GM23338 (cell line): ENCODE measurements at regions not wholly inside any gene's neighbourhood (a gene's known extent, or its start where the extent isn't known, plus 50 kb on each side); places are given as distances from the start of the nearest gene placed in this dataset.

Experiments used
- ATAC-seq: fragments of 200-7000 bp; cut with Tn5 transposase; 3 replicates; pipeline ENCODE4 v1.9.1; 2020
- DNase-seq: peaks from one replicate; pipeline ENCODE4 v3.0.0-alpha.2; 2015; ENCODE audit warnings: low spot score
- H2AFZ ChIP-seq: fragments of 200-600 bp; sonication (generic); 2 replicates; pipeline ENCODE4 v1.8.0; 2016; ENCODE audit warnings: antibody characterized with exemption, mild to moderate bottlenecking, moderate library complexity
- H3F3A ChIP-seq: fragments of 200-600 bp; sonication (generic); replicated peaks from 2 replicates; pipeline ENCODE4 v1.8.0; 2017; ENCODE audit warnings: antibody characterized with exemption, mixed run types, low read depth
- H3K27ac ChIP-seq: fragments of 200-600 bp; sonication (generic); 2 replicates; pipeline ENCODE4 v1.6.1; 2016; ENCODE audit warnings: low read depth
- H3K27me3 ChIP-seq: fragments of 200-600 bp; sonication (generic); 2 replicates; pipeline ENCODE4 v1.8.0; 2016; ENCODE audit warnings: mild to moderate bottlenecking, mixed run types, moderate library complexity; ENCODE audit not compliant: insufficient read depth
- H3K36me3 ChIP-seq: fragments of 200-600 bp; sonication (generic); 2 replicates; pipeline ENCODE4 v1.8.0; 2016; ENCODE audit warnings: mild to moderate bottlenecking; ENCODE audit not compliant: insufficient read depth
- H3K4me1 ChIP-seq: fragments of 200-600 bp; sonication (generic); 2 replicates; pipeline ENCODE4 v1.8.0; 2016; ENCODE audit warnings: mild to moderate bottlenecking, moderate library complexity; ENCODE audit not compliant: insufficient read depth
- H3K4me2 ChIP-seq: fragments of 200-600 bp; sonication (generic); 2 replicates; pipeline ENCODE4 v1.7.1; 2017; ENCODE audit warnings: mixed run types
- H3K4me3 ChIP-seq: fragments of 200-600 bp; sonication (generic); 2 replicates; pipeline ENCODE4 v1.6.1; 2016; ENCODE audit warnings: mixed run types
- H3K79me2 ChIP-seq: fragments of 200-600 bp; sonication (generic); replicated peaks from 2 replicates; pipeline ENCODE4 v1.8.0; 2017; ENCODE audit warnings: mild to moderate bottlenecking; ENCODE audit not compliant: insufficient read depth
- H3K9me2 ChIP-seq: fragments of 200-600 bp; sonication (generic); 2 replicates; pipeline ENCODE4 v1.8.0; 2017; ENCODE audit not compliant: insufficient read depth
- H4K20me1 ChIP-seq: fragments of 200-600 bp; sonication (generic); replicated peaks from 2 replicates; pipeline ENCODE4 v1.8.0; 2017; ENCODE audit warnings: mild to moderate bottlenecking; ENCODE audit not compliant: insufficient read depth
- H3K27ac Mint-ChIP-seq: 2 replicates; pipeline ENCODE4 v1.8.0; 2020; ENCODE audit warnings: inconsistent platforms, mild to moderate bottlenecking, moderate library complexity, mixed read lengths
- H3K27me3 Mint-ChIP-seq: 3 replicates; pipeline ENCODE4 v1.8.0; 2022; ENCODE audit warnings: low read depth, mild to moderate bottlenecking, moderate library complexity, mixed read lengths, inconsistent platforms; ENCODE audit not compliant: insufficient read depth, poor library complexity
- H3K36me3 Mint-ChIP-seq: 3 replicates; pipeline ENCODE4 v1.8.0; 2021; ENCODE audit warnings: low read depth, mild to moderate bottlenecking, inconsistent platforms, moderate library complexity, mixed read lengths
- H3K4me1 Mint-ChIP-seq: 3 replicates; pipeline ENCODE4 v1.8.0; 2020; ENCODE audit warnings: mild to moderate bottlenecking, inconsistent platforms, mixed read lengths
- H3K4me3 Mint-ChIP-seq: 3 replicates; pipeline ENCODE4 v1.8.0; 2021; ENCODE audit warnings: moderate library complexity, mild to moderate bottlenecking, inconsistent platforms, mixed read lengths
- H3K9me3 Mint-ChIP-seq: 3 replicates; pipeline ENCODE4 v1.8.0; 2020; ENCODE audit warnings: moderate library complexity, mild to moderate bottlenecking, inconsistent platforms, mixed read lengths
- CREB1 ChIP-seq: fragments of 250-450 bp; sonication (Bioruptor Pico); IDR thresholded peaks from 2 replicates; pipeline ENCODE4 v1.5.0; 2020; ENCODE audit warnings: low read depth, mild to moderate bottlenecking, moderate library complexity
- CTCF ChIP-seq, 2 experiments: fragments of 200-600 bp in 1 of 2; sonication (generic) in 1 of 2; conservative IDR thresholded peaks; 2 replicates each; pipeline versions ENCODE4 v1.5.1 to v1.6.1; 2016 to 2017; ENCODE audit warnings: antibody characterized with exemption in 2 of 2, low read depth in 2 of 2, mild to moderate bottlenecking in 2 of 2, moderate library complexity in 1 of 2
- ETS1 ChIP-seq: IDR thresholded peaks from 2 replicates; pipeline ENCODE4 v1.6.1; 2016; ENCODE audit warnings: antibody characterized with exemption
- EZH2 ChIP-seq: fragments of 200-600 bp; sonication (generic); IDR thresholded peaks from one replicate; pipeline ENCODE4 v1.8.0; 2017; ENCODE audit warnings: antibody characterized with exemption, mild to moderate bottlenecking, low read depth; ENCODE audit not compliant: unreplicated experiment
- EZH2phosphoT487 ChIP-seq: fragments of 200-600 bp; sonication (generic); IDR thresholded peaks from one replicate; pipeline ENCODE4 v1.8.1; 2018; ENCODE audit warnings: antibody characterized with exemption; ENCODE audit not compliant: unreplicated experiment
- JUNB ChIP-seq: IDR thresholded peaks from one replicate; pipeline ENCODE4 v1.6.1; 2016; ENCODE audit warnings: antibody characterized with exemption; ENCODE audit not compliant: unreplicated experiment
- NANOG ChIP-seq: IDR thresholded peaks from 2 replicates; pipeline ENCODE4 v1.6.1; 2016; ENCODE audit warnings: antibody characterized with exemption, borderline replicate concordance
- POLR2AphosphoS5 ChIP-seq: IDR thresholded peaks from 2 replicates; pipeline ENCODE4 v1.6.1; 2016; ENCODE audit warnings: antibody characterized with exemption, low read depth
- STAT1 ChIP-seq: IDR thresholded peaks from one replicate; pipeline ENCODE4 v1.6.1; 2016; ENCODE audit warnings: antibody characterized with exemption; ENCODE audit not compliant: unreplicated experiment
- ZNF114 ChIP-seq: fragments of 250-450 bp; sonication (Bioruptor Pico); IDR thresholded peaks from 2 replicates; pipeline ENCODE4 v1.5.0; 2020; ENCODE audit warnings: mild to moderate bottlenecking, moderate library complexity
- ZNF331 ChIP-seq: fragments of 250-450 bp; sonication (Bioruptor Pico); IDR thresholded peaks from 2 replicates; pipeline ENCODE4 v1.5.0; 2020; ENCODE audit warnings: low read depth, mild to moderate bottlenecking, moderate library complexity
- ZNF462 ChIP-seq: fragments of 250-450 bp; sonication (Bioruptor Pico); IDR thresholded peaks from 2 replicates; pipeline ENCODE4 v1.5.0; 2020; ENCODE audit warnings: mild to moderate bottlenecking, moderate library complexity
- TF ChIP-seq, protein P1 (sequence below): IDR thresholded peaks from one replicate; pipeline ENCODE4 v1.6.1; 2018; ENCODE audit warnings: antibody characterized with exemption; ENCODE audit not compliant: unreplicated experiment

DNA sequence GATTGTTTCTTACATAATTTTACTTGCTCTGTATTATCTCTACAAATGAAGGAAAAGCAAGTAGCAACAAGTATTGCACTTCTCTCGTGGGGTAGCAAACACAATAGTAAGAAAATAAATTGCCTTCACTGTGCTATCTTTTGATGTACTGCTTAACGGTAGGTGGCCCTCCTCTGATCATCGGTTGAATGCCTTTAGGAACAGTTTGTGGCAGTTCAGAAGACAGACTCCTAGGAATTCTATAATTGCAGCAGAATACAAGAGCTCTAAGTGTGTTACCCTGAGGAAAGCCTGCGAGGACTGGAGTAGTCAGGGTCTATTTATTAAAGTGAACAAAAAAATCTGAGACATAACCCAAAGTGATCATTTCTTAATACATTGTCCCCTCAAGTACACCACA, 1135.9 kb downstream of the KCNT2 start:
- no peaks in the 10 kb centered on the region for H3K4me1 Mint-ChIP-seq
- TF ChIP-seq ZNF331 = no peak
- no peak for TF ChIP-seq NANOG
- no peak for TF ChIP-seq STAT1
- no peak for TF ChIP-seq CTCF (conservative IDR thresholded peaks at IDR 0.05; ENCODE audit: low read depth in 2 of 2)
- TF ChIP-seq ETS1 = no peak
- TF ChIP-seq, protein P1, sequence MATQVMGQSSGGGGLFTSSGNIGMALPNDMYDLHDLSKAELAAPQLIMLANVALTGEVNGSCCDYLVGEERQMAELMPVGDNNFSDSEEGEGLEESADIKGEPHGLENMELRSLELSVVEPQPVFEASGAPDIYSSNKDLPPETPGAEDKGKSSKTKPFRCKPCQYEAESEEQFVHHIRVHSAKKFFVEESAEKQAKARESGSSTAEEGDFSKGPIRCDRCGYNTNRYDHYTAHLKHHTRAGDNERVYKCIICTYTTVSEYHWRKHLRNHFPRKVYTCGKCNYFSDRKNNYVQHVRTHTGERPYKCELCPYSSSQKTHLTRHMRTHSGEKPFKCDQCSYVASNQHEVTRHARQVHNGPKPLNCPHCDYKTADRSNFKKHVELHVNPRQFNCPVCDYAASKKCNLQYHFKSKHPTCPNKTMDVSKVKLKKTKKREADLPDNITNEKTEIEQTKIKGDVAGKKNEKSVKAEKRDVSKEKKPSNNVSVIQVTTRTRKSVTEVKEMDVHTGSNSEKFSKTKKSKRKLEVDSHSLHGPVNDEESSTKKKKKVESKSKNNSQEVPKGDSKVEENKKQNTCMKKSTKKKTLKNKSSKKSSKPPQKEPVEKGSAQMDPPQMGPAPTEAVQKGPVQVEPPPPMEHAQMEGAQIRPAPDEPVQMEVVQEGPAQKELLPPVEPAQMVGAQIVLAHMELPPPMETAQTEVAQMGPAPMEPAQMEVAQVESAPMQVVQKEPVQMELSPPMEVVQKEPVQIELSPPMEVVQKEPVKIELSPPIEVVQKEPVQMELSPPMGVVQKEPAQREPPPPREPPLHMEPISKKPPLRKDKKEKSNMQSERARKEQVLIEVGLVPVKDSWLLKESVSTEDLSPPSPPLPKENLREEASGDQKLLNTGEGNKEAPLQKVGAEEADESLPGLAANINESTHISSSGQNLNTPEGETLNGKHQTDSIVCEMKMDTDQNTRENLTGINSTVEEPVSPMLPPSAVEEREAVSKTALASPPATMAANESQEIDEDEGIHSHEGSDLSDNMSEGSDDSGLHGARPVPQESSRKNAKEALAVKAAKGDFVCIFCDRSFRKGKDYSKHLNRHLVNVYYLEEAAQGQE = no peak
- TF ChIP-seq JUNB = no peak
- TF ChIP-seq EZH2phosphoT487 = no peak
- no peak for TF ChIP-seq EZH2
- no peak for TF ChIP-seq CREB1 (CRISPR knock-in tag)
- TF ChIP-seq ZNF462 (CRISPR knock-in tag) = no peak
- no peak for TF ChIP-seq ZNF114 (CRISPR knock-in tag)
- TF ChIP-seq POLR2AphosphoS5 = no peak
- H3K4me3 Mint-ChIP-seq = no peak overlapping the region
- Histone ChIP-seq H3K36me3 (no peaks in the 10 kb centered on the region), H2AFZ (no peak overlapping the region), H3K79me2 (no peaks in the 10 kb centered on the region), H4K20me1 (no peaks in the 10 kb centered on the region), H3K27ac (no peak overlapping the region), H3K9me2 (no peaks in the 10 kb centered on the region), H3K4me2 (no peak overlapping the region), H3K4me3 (no peak overlapping the region), H3F3A (no peaks in the 10 kb centered on the region), H3K27me3 (no peaks in the 10 kb centered on the region), H3K4me1 (no peaks in the 10 kb centered on the region)
- DNase-seq (no peak), ATAC-seq (no peak)
- H3K36me3 Mint-ChIP-seq = peaks cover 8% of the 10 kb centered on the region; the same call in 2 of the 3 replicates
- no peak overlapping the region for H3K27ac Mint-ChIP-seq
- peaks cover 14% of the 10 kb centered on the region for H3K9me3 Mint-ChIP-seq
- H3K27me3 Mint-ChIP-seq = no peaks in the 10 kb centered on the region
